ENCODE measurements at regions not wholly inside any gene's neighbourhood (a gene's known extent, or its start where the extent isn't known, plus 50 kb on each side); places are given as distances from the start of the nearest gene placed in this dataset.

DNA sequence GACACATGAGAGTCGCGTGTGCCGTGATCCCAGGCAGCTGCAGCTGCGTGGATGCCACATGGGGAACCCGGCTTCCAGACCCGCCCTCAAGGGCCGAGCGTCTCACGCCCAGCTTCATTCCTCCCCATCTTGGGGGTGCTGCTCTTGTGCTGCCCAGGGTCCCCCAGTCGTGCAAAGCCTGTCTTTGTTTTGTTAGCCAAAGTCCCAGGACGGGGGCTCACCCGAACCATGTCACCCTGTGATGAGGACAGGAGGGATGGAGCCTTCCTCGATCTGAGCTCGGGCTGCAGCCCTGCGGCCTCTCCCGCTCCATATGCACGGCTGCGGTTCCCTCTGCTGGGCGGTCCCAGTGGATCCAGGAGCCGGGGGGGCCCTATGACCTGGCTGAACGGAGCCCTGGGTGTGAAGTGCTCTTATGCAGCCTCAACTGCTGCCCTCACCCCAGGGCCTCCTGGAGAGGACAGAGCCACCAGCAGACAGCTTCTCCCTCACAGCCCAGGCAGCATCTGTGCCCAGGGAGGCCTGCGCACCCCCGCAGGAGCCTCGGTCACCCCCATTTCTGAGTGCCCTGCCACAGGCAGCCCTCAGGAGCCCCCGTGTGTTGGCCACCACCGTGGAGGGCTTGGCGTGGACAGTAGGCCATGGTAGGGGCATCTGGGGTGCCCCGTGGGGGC lies 99.0 kb upstream of the CTDP1 start:
- TF ChIP-seq CTCF (IDR thresholded peaks at IDR 0.05) (no peak), POLR2A (IDR thresholded peaks at IDR 0.05) (no peak)
